ENCODE measurements at regions not wholly inside any gene's neighbourhood (a gene's known extent, or its start where the extent isn't known, plus 50 kb on each side); places are given as distances from the start of the nearest gene placed in this dataset.

DNA sequence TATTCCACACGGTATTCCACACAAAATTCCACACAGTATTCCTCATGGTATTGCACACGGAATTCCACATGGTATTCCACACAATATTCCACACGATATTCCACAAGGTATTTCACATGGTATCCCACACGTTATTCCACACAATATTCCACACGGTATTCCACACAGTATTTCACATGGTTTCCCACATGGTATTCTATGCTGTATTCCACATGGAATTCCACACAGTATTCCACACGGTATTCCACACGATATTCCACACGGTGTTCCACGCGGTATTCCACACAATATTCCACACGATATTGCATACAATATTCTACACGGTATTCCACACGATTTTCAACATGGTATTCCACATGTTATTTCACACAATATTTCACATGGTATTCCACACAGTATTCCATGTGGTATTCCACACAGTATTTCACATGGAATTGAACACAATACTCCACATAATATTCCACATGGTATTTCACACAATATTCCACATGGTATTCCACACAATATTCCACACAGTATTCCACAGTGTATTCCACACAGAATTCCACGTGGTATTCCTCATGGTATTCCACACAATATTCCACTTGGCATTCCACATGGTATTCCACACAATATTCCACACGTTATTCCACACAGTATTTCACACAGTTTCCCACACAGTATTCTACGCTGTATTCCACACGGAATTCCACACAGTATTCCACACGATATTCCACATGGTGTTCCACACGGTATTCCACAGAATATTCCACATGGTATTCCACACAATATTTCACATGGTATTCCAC lies 136.0 kb upstream of the CHST15 start:
- peaks cover 5% of the 10 kb centered on the region for H3K9me3 ChIP-seq
- DNase-seq (no peak), ATAC-seq (no peak)
- TF ChIP-seq CTCF (IDR thresholded peaks at IDR 0.05) = no peak
- H3K36me3 ChIP-seq (ENCODE audit: low read depth) = no peaks in the 10 kb centered on the region
- intact Hi-C loops (cut with DNase I, micrococcal nuclease) = no loop called here
- H3K4me3 ChIP-seq = no peak overlapping the region
- H3K4me1 ChIP-seq (ENCODE audit: low read depth) = no peaks in the 10 kb centered on the region

GRCh38 chr10:124228471-124228870 lies 135.1 kb upstream of the CHST15 start:
- ATAC-seq (no peak), DNase-seq (no peak)
- no peak for TF ChIP-seq CTCF (IDR thresholded peaks at IDR 0.05)
- Histone ChIP-seq H3K9me3 (peaks cover 5% of the 10 kb centered on the region), H3K36me3 (ENCODE audit: low read depth) (no peaks in the 10 kb centered on the region), H3K4me1 (ENCODE audit: low read depth) (no peaks in the 10 kb centered on the region), H3K4me3 (no peak overlapping the region)
- intact Hi-C loops (cut with DNase I, micrococcal nuclease) = no loop called here

DNA sequence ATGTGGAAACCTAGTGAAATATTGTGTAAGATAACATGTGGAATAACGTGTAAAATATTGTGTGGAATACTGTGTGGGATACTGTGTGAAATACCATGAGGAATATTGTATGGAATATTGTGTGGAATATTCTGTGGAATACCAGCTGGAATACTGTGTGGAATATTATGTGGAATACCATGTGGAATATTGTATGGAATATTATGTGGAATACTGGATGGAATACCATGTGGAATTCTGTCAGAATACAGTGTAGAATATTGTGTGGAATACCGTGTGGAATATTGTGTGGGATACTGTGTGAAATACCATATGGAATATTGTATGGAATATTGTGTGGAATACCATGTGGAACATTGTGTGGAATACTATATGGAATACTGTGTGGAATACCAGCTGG lies 134.6 kb upstream of the CHST15 start:
- H3K4me1 ChIP-seq (ENCODE audit: low read depth) = no peaks in the 10 kb centered on the region
- DNase-seq (no peak), ATAC-seq (no peak)
- H3K36me3 ChIP-seq (ENCODE audit: low read depth) = no peaks in the 10 kb centered on the region
- no peak for TF ChIP-seq CTCF (IDR thresholded peaks at IDR 0.05)
- H3K9me3 ChIP-seq = peaks cover 5% of the 10 kb centered on the region
- intact Hi-C loops (cut with DNase I, micrococcal nuclease) = no loop called here
- H3K4me3 ChIP-seq = no peak overlapping the region

- Histone ChIP-seq H3K4me3 (no peak overlapping the region), H3K4me1 (ENCODE audit: low read depth) (no peaks in the 10 kb centered on the region), H3K36me3 (ENCODE audit: low read depth) (no peaks in the 10 kb centered on the region), H3K9me3 (peaks cover 5% of the 10 kb centered on the region)
- ATAC-seq (no peak), DNase-seq (no peak)
- intact Hi-C loops (cut with DNase I, micrococcal nuclease) = no loop called here
- no peak for TF ChIP-seq CTCF (IDR thresholded peaks at IDR 0.05)
These were observed 133.9 kb upstream of the CHST15 start for GRCh38 chr10:124227055-124227975.

DNA sequence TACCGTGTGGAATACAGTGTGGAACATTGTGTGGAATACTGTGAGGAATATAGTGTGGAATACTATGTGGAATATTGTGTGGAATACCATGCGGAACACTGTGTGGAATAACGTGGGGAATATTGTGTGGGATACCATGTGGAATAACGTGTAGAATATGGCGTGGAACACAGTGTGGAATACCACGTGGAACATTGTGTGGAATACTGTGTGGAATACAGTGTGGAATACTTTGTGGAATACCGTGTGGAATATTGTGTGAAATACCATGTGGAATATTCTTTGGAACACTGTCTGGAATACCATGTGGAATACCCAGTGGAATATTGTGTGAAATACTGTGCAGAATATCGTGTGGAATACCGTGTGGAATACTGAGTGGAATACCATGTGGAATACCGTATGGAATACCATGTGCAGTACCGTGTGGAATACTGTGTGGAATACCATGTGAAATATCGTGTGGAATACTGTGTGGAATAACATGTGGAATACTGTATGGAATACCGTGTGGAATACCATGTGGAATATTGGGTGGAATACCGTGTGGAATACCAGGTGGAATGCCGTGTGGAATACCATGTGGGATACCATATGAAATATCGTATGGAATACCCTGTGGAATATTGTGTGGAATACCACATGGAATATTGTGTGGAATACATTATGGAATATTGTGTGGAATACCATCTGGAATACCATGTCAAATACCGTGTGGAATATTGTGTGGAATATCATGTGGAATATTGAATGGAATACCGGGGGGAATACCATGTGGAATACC lies 133.1 kb upstream of the CHST15 start:
- intact Hi-C loops (cut with DNase I, micrococcal nuclease) = no loop called here
- DNase-seq = no peak
- H3K9me3 ChIP-seq = peaks cover 5% of the 10 kb centered on the region
- no peak for ATAC-seq
- no peak for TF ChIP-seq CTCF (IDR thresholded peaks at IDR 0.05)
- no peaks in the 10 kb centered on the region for H3K36me3 ChIP-seq (ENCODE audit: low read depth)
- H3K4me1 ChIP-seq (ENCODE audit: low read depth) = no peaks in the 10 kb centered on the region
- no peak overlapping the region for H3K4me3 ChIP-seq
